HG03159 (cell line): ENCODE measurements at regions not wholly inside any gene's neighbourhood (a gene's known extent, or its start where the extent isn't known, plus 50 kb on each side); places are given as distances from the start of the nearest gene placed in this dataset.

ENCODE experiments used
- ATAC-seq: cut with Tn5 transposase; IDR thresholded peaks from one replicate; pipeline ENCODE4 v1.9.1; 2021; ENCODE audit warnings: mild to moderate bottlenecking, moderate library complexity; ENCODE audit not compliant: unreplicated experiment

DNA sequence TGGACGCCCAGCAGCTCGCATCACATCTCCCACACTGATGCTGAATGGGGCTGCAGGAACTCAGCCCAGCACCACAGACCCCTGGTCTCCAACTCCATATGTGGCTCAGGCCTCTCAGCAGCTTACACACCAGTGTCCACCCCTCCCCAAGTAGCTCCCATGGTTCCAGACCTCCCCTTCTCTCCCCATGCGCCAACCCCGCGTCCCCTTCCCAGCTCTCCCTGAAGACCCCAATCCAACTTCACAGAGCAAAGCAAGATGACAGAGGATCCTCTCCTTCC lies 188.9 kb downstream of the SH3BP4 start:
- no peak for ATAC-seq

DNA sequence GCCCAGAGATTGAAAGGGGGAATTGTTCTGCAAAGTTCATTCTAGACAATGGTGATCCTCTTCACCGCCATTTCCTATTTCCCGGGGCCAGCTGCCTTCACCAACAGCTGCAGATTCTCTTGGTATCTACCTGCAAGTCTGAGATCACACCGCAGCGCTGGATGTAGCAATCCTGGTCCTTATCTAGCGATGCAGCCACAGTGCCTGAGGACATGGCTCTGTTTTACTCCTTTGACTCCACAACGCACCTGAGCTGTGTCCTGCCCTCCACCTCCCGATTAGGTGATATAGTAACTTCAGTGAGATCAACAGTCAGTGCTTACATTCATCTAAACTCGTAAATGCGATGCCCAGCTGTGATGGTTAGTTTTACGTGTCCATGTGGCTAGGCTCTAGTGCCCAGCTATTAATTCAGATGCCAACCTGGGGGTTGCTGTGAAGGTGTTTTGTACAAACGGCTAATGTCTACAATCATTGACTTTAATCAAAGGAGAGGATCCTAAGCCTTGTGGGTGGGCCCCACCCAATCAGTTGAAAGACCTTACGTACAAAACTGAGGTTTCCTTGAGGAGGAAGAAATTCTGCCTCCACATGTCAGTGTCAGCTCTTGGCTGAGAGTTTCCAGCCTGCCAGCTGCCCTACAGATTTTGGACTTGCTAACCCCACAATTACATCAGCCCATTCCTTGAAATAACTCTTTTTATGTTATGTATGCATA lies 189.8 kb downstream of the SH3BP4 start:
- no peak for ATAC-seq

DNA sequence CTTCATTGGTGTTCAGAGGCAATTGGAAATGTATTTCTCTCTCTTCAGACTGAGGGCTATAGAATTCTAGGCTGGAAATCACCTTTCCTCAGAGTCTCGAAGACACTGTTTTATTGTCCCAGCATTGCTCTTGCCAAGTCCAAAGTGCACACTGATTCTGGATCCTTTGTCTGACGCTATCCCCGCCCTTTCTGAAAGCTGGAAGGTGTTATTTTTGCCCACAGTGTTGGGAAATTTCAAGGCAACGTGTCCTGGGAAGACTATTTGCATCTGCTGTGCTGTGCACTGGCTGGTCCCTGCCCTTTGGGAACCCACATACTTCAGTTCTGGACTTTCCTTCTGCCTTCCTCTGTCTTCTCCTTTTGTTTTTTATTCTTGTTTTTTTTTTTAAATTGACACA lies 190.8 kb downstream of the SH3BP4 start:
- ATAC-seq = no peak

DNA sequence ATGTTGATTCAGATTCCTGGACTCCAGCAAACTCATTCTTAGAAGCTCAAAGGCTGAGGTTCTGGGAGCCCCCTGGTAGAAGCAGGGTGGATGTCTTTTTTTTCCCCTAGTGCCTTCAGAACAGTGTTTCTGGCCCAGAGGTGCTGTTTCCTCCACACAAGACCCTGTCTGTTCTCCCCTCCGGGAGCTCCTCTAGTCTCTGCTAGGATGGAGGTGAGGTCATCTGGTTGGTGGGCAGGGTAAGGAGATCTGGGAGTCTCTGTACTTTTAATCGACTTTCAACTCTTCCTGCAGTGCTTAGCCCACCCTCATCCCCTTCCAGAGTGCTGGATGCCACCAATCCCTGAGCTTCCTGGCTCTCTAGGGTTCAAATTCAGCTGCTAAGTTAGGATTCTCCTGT lies 192.0 kb downstream of the SH3BP4 start:
- no peak for ATAC-seq

DNA sequence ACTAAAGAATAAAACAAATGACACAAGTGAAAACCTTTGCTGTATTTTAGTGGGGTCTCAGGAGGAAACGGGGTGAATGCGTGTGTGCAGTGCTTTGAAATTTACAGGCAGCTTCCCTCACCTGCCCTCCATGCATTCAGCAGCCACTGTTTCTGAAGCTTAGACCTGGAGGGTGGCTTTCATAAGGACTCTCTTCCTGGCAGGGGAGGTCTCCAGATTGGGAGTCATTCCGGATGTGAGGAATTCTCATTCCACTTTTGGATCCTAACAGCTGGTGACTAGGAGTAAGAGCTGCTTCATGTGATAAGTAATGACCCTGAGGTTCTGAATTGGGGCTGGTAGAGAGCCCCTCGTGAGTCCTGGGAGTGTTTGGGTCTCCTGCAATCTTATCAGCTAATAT lies 192.5 kb downstream of the SH3BP4 start:
- ATAC-seq = no peak

DNA sequence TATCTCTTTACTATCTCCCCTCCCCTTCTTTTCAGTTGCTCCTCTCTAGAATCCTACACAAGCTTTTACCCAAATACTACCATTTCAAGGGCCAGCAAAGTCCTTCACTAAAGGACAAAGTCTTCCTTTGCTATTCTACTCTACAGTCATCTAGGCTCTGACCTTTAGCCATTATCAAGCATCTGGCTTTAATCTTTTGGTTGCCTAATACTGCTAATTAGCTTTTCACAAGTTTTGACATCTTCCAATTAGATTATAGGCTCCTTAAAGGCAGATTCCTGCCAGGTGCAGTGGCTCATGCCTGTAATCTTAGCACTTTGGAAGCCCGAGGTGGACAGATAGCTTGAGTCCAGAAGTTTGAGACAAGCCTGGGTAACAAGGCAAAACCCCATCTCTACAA lies 194.4 kb downstream of the SH3BP4 start:
- no peak for ATAC-seq

DNA sequence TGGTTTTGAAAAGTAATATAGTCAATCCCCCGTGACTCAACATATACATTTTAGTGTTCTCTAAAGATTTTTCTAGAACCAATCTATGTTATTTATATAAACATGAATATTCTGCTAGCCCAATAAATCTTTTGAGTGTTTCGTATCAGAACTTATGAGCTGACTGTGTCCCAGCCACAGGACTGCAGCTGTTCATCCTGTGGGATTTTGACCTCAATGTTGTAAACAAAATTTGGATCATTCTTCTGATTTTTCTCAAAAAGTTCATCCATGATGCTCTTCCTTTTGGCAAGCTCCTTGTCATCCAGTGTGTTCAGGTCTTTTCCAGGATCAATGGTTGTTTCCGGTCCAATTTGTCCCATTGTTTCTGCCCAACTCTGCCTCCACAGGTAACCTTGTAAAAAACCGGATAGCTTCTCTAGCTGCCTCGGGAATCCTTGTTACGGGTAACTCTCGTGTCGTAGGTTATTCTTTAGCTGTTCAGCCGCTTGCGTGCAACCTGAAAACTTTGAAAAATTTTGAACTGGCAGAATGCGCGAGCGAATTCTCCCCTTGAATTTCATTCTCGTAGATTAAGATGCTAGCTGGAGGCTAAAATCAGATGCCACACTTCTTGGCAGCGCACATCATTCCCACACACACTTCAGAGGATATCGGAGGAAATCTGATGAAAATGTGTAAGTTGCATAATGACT lies 195.2 kb downstream of the SH3BP4 start:
- ATAC-seq = no peak

DNA sequence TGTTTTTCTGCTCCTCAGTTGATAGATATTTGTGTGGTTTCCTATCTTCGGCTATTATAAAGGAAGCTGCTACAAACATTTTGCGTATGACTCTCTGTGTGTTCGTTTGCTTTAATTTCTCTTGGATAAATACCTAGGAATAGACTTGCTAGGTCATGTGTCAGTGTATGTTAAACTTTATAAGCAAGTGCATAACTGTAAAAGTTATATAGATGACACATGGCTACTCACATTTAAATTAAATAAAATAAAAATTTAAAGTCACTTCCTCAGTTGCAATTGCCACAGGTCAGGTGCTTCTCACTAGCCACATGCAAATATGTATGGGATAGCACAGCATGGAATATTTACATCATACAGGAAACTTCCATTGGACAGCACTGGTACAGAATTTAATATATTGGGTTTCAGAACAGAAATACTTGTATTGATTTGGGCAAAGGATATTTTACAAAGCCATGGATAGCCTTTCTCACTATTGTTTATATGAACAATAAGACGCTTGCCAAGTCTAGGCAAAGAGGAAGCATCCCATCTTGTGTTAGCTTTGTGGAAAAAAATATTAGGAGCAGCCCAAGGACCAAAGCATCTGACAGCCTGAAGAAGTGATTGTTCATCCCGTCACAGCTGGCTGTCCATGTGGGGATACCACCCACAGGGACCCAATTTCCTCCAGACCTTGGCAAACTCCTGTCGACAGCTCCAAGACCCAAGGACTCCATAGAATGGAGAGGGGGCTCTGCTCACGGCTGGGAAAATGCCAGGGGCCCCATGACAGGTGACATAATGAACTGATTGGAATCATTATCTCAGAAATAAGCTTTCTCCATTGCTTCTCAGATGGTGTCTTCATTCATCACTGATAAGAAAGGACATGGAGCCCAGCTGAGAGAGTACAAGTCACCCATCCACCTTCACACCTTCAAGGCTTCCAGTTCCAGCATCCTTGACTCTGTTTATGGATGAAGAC lies 196.7 kb downstream of the SH3BP4 start:
- ATAC-seq = no peak

DNA sequence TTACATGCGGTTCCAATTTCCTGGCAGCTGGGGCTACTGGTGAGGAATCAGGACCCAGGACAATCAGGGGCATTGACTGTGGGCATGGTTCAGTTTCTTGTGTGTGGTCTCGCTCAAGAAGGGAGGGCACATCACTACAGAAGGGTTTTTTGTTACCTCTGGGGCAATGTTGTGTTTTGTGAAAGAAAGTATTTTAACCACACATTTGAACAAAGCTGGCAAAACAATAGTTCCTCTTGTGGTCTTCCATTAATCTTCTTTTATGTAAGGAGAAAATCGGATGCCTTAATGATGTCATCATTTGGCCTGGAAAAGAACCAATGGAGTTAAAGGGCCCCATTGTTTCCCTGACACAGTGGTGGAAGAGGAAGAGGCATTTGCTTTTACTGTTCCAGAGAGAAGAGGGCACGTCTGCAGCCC lies 197.4 kb downstream of the SH3BP4 start:
- ATAC-seq = no peak

DNA sequence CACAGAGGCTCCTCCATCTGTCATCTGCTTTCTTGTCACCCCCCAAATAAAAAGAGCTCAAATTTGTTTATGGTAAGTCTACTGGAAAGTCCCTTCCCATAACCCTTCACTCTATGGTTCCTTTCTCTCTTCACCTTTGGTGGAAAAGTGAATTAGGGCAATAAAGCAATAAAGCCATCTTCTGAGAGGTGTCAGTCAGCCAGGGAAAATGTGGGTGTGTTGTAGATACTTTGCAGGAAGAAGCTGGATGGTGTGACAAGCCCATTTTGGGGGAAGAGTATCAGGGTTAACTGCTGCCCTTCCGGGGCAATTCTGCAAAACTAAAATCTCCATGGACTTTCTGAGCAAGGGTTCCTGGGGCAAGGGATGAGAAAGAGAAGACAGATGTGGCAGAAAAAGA lies 197.9 kb downstream of the SH3BP4 start:
- ATAC-seq = no peak

DNA sequence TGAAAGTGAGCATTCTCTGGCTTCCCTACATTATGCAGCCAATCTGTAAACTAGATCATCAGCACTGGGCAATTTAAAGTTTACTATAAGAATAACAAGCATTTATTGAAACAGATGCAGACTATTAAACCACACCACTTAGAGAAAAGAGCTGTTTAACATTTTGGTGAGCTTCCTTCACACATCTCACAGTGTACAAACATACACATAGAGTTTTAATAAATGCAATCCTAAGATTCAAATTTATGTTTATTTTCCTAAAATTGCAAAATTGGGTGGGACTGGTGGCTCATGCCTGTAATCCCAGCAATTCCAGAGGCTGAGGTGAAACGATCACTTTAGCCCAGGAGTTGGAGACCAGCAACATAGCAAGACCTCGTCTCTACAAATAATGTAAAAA lies 199.3 kb downstream of the SH3BP4 start:
- ATAC-seq = no peak

DNA sequence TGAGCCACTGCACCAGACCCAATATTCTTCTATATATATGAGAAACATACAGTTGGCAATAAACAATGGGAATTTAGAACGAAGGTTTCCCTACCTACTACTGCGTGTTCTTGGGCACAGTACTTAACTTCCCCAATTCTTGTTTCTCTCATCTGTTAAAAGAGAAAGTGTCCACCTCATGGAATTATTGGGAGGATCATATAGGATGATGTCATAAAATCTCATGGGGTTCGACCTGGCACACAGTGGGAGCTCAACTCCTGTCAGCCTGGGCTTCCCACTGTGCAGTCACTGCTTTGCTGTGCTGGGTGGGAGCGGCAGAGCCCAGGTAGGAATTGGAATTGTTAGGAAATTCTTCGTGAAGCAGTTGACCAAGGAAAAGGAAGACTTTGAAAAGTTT lies 203.3 kb downstream of the SH3BP4 start:
- no peak for ATAC-seq

DNA sequence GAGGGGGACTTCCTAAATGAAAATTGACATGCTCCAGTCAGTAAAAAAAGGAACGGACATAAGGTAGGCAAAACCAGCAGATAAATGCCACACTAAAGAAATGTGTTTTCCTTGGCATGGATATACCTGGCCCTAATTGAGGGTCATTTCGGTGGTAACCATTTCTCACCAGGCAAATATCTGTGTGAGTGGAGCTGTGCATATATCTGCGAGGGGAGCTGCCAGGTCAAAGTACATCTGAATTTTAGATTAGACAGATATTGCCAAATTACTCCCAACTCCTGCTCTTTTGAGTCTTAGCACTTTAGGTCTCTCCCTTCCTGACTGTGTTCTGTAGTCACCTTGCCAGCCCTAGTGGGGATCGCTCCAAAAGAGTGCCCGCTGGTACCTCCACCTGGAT lies 204.2 kb downstream of the SH3BP4 start:
- no peak for ATAC-seq

DNA sequence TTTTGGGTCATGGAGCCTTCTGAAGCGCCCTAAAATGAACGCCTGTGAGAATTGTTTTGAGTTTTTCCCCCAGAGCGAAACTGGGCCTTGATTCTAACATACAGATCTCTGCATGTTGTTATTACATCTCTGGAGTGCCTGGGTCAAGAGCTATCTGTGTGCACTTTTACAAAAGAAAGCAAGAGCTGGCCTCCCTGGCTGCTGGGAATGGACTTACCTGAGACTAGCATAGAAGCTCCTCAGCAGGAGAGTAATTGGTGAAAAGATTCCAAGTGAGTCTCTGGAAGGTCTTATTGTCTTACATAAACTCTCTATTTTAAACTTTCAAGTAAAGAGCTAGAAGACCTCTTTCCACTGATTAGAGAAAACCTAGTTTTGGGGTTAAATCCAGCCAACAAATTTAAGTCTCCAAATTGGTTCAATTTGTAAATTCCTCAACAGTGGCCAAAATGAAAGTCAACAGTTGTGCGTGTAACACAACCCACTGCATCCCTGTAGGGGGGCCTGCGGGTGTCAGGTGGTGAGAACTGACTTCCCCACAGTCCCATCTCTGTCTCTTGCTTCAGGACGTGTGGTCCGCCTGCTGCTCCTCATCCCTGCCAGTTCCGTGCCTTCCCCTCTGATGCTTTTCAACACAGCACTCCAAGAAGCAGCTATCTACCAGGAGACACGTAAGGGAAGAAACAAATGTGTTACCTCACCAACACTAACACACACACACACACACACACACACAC lies 206.1 kb downstream of the SH3BP4 start:
- ATAC-seq = no peak

DNA sequence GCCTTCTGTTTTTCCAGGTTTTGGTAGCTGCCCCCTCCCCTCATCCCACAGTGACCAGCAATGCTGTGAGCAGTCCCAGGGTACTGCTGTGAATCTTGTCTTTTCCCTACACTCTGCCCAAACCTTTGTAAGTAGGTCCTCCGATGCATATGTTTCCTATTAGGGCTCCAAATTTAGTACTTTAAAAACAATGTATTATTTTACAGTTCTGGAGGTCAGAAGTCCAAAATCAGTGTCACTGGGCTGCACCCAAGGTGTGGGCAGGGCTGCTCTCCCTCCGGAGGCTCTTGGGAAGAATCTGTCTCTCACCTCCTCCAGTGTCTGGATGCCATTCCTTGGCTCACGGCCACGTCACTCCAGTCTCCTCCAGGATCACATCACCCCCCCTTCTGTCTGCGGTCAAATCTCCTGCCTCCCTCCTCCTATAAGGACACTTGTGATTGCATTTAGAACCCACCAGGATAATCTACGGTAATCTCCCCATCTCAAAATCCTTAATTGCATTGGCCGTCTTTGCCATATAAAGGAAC lies 208.5 kb downstream of the SH3BP4 start:
- ATAC-seq = no peak

DNA sequence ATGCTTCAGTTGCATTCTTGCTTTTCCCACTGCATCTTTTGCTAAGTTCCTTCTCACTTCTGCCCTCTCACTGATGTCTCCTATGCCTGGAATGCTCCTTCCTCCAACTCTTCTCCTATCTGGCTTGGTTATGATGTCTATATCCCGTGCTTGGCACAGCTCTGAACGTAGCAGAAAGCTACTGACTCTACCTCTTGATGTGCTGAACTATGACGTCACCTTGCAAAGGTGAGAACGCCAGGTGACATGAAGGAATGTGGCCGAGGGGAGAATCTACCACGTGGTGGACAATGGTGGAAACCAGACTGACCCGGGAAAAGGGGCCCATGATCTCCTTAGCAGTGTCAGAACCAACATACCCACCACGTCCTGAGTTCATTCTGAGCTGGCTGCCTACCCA lies 209.7 kb downstream of the SH3BP4 start:
- no peak for ATAC-seq

DNA sequence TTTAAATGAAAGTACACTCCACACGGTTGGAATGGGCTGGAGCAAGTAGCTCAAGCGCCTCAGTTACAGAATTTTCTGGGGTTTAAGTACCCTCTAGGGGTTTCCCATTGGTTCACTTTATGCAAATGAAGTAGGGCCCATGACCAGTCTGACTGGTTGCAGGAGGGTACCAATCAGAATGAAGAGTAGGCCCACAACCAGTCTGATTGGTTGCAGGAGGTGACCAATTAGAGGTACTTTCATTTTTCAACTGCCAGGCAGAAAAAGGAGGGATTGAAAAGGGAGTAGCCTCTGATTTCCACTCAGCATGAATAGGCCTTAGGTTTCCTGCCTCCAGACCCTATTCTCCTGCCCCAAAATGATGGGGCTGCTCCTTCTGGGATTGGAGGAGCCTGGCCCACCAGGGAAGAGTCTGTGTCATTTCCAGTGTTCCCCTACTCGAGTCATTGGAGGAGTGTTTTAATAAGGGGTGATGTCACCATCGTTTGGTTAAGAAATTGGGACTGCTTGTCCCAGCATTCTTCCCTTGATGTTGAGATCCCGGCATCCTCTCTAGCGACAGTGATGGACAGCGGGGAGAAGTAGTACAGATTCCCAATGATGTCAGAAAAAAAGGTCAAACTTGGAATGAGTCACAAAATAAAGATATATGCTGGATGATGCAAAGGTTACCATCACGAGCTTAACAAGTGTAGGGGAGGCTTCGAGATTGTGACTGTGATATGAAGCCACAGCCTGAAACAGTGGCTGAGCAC lies 210.4 kb downstream of the SH3BP4 start:
- ATAC-seq = no peak

DNA sequence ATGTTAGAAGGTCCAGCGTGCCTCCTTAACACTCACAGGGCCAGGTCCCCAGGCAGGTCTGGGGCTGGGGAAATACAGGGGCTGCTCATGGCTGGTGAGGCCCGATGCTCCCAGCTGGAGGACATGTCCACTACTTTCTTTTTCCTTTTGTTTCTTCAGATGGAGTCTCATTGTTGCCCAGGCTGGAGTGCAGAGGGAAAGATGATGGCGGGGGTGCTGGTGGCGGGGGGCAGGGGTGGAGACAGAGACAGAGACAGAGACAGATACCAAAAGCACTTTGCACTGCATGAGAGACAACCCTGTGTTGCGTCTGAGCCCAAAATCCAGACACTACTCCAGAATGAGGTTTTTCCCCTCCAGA lies 211.0 kb downstream of the SH3BP4 start:
- ATAC-seq = no peak

DNA sequence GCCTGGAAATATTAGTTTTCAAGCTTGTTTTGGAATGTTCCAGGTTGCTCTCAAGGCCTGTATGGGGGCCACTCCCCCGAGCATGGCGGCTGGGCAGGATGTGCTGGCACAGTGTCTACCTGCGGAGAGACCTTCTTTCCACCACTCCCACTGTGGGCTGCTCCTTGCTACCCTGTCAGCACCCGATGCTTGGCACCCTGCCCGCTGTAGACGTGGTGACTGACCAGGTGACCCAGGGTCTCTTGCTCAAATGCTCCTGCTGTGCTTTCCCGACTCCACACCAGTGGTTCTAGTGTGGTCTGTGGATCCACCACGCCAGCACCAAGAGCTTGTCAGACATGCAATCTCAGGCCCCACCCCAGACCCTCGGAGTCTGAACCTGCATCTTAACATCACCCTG lies 213.3 kb downstream of the SH3BP4 start:
- no peak for ATAC-seq

DNA sequence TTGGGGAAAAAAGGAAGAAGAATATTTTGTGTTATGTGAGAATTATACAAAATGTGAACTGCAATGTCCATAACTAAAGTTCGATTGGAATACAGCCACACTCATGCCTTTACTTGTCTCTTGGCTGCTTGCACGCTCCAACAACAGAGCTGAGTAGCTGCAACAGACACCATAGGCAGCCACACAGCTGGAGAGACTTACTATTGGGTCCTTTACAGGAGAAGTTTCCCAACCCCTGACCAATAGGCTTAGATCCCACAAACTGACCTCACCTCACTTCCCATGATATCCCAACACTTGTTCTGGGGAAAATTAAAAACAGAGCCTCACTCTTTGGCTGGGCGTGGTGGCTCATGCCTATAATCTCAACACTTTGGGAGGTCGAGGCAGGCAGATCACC lies 213.8 kb downstream of the SH3BP4 start:
- no peak for ATAC-seq
